Left colon (tissue), 2 donors: ENCODE measurements at regions not wholly inside any gene's neighbourhood (a gene's known extent, or its start where the extent isn't known, plus 50 kb on each side); places are given as distances from the start of the nearest gene placed in this dataset.
A peak's percentile ranks its signal among the peaks of the same experiment; 100 is the strongest.

Source experiments
- ATAC-seq: fragments of 200-7000 bp; cut with Tn5 transposase; one replicate; pipeline ENCODE4 v1.9.1; 2020; ENCODE audit warnings: mild to moderate bottlenecking, moderate library complexity
- DNase-seq, 2 donors: peaks; one replicate each; pipeline ENCODE4 v3.0.0-alpha.2; 2020
- intact Hi-C, 2 donors: fragments of 100-400 bp; cut with DNase I in 1 of 2; cut with micrococcal nuclease in 1 of 2; formaldehyde crosslinking; loops; one replicate each; pipeline versions ENCODE4 v1.11.2 to v1.14.0; 2022; cut with DNase I, micrococcal nuclease
- donor health status: DM: no; HTN: no; CAD: no.
- donor health status: DM: yes; HTN: yes; CAD: no.

DNA sequence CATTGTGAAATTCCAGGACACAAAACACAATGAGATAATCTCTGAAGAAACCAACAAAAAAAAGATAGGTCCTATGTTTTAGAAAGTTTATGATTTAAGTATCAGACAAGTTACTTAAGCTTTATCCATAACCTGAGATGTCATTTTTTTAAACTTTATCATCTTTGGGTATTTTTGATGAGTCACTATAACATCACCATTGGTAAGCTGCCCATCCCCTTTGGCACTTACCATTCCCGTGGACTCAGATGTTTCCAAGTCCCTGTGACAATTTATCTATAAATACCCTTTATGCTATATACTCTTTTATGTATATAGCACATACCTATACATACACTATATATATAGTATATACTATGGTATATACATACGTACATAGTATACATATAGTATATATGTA, 198.9 kb upstream of the GEMIN8 start:
- no peak for ATAC-seq

DNA sequence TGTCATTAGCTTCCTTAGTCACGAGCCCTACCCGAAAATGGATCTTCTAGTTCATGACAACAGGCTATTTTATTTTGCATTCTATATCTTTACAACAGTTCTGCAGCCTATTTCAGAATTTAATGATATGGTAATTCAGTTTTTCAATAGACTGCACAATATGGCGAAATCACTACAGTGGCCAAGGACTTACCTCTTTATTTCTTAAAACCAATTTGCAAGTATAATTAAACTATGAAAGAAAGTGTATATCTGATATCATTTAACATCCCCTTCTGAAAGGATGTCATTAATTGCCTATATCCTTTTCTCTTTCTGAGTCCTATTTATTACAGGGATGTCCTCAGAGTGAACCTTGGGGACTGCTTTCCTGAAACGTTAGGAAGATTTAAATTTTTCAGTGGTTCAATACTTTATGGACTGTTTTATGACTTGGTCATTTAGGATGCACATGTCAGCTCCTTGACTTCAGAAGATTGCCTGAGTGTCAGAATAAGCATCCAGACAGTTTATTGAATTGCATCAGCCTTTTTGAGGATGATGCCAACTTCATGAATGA, 190.8 kb upstream of the GEMIN8 start:
- DNase-seq, result no peak
- no peak for ATAC-seq
- intact Hi-C loops, result no loop called here

More for the DNA sequence above, 198.9 kb upstream of the GEMIN8 start:
- no peak for DNase-seq
- intact Hi-C loops, result no loop called here

DNA sequence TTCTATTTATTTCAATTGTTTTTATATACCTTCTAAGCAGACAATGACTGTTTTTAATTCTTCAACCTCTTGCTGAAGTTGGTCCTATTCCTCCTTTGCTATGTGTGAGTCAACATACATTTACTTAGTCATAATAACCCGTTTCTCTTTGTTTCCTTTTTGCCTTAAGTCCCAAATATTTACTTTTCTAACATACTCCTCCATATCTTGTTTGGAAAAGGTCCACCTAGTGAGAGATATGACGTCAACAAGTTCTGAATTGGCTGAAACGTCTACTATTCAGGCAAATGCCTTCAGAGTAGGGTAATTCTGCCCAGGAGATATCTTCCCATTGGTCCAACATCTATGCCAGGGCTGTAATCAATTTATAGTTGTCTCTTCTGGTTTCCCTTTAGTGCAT, 179.3 kb upstream of the GEMIN8 start:
- intact Hi-C loops, result no loop called here
- ATAC-seq, result no peak
- no peak for DNase-seq

DNA sequence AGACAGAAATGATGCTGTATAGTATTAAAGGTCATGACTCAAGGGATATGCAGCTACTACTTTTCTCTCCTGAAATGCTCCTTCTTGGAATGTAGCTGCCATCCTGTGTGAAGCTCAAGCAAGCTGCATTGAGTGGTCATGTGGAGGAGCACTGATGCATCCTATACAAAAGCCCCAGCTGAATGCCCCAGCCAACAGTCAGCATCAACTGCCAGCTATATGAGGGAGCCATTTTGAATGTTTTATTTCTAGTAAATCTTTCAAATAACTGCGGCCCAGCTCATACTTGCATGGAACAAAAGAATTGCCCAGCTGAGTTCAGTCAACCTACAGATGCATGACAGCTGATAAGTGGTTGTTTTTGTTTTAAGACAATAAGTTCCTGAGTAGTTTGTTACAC, 165.0 kb upstream of the GEMIN8 start:
- ATAC-seq (no peak), DNase-seq (no peak)
- intact Hi-C loops, result no loop called here

DNA sequence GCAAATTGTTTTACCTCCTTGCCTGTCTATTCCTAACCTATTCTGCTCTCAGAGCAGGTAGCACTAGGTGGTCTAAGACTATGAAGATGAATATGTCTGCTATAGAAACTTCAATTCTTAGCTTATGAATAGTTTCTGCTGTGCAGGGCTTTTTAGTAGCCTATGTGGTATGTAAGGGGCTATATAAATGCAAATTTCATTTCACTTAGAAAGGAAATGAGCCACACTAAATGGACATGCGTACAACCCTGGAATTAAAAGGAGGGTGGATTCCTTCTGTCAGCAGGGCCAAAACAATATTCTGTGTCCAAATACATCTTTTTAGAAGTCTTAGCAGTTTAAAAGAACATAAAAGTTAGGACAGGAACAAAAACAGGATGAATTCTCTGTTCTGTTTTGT, 163.9 kb upstream of the GEMIN8 start:
- DNase-seq (no peak), ATAC-seq (no peak)
- intact Hi-C loops, result no loop called here

DNA sequence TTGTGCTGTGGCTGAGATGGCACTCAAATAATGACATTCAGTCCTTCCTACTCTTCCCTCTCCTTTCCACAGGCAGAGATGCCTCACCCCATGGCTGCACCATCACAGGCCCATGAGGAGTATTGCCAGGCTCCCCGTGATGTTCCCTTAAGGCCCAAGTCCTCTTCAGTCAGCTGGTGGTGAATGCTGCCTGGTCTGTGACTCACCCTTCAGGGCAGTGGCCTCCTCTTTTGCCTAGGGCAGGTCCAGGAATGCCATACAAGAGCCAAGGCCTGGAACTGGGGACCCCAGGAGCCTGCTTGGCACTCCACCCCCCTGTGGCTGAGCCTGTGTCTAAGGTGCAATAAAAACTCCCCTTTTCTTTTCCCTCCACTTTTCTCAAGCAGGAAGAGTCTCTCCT, 144.2 kb upstream of the GEMIN8 start:
- intact Hi-C loops, result no loop called here
- DNase-seq (no peak), ATAC-seq (no peak)

DNA sequence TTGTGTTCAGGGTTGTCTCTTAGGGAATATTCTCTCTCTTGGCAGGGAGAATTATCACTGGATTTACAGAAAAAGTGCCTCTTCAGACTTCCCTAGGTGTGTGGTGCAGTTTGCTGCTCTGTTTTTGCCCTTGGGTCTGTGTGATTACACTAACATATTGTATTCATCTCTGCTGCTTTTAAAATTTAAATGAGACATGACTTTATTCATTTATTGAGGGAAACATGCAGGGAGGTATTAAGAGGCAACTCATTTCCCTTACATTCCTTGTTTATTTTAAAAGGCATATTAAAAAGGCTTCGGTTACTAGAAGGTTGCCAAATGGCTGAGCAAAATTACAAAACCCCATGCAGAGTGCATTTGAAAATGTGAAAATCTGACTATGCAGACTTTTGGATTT, 135.1 kb upstream of the GEMIN8 start:
- DNase-seq (no peak), ATAC-seq (no peak)
- intact Hi-C loops, result no loop called here

DNA sequence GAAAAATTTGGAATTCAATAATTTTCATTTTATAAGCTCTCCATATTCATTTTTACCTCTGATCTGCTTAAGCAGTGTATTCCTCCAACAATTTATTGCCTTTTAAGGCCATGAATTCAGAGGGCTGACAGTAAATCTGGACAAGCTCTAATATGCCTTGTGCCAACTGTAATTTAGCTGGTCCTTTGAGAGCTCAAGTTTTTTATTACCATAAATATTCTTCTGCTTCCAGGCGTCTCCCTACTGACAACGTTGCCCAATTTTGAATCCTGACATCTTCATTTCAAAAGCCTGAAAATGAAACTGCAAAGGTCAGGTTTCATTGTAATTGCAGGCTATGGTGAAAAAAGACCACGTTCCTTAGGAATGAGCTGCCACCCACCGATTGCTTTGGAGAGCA, 95.8 kb upstream of the GEMIN8 start:
- DNase-seq (no peak), ATAC-seq (no peak)
- intact Hi-C loops, result no loop called here

DNA sequence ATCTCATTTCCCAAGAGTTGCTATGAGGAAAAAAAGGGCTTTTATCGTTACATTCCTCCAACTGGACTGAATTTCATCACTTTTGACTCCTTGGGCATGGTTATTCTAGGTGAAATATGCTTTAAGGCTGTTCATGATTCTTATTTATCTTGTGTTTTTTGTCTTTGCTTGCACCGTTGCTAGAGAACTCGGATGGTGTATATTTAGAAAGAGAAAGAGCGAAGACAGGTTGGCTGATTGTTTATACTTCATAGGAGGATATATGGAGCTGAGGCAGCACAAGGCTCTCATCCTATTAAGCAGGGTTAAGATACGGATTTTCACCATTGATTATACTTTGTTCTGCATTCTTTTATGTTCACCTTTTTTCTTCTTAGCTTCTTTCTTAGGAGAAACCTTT, 94.9 kb upstream of the GEMIN8 start:
- DNase-seq (no peak), ATAC-seq (no peak)
- intact Hi-C loops, result no loop called here

DNA sequence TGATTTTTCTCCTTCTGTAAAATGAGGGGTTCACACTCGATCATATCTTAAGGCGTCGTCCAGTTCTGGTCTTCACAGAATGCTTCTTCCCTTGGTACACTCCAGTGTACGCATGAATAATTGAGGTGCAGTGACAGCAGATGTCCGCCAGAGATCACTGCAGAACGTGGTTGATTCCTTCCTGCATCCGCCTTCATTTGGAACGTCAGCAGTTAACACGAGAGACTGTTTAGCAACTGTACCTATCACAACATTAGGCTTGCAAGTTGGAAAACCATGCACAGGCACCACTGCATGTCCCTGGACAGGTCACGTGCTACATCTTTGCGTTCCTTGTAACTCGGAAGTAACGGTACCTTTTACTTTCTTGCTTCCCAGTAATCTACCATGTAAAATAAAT, 66.0 kb upstream of the GEMIN8 start:
- intact Hi-C loops, result no loop called here
- peak; percentile 65 for ATAC-seq
- peak in 1 of 2 donors; percentile 27 for DNase-seq

DNA sequence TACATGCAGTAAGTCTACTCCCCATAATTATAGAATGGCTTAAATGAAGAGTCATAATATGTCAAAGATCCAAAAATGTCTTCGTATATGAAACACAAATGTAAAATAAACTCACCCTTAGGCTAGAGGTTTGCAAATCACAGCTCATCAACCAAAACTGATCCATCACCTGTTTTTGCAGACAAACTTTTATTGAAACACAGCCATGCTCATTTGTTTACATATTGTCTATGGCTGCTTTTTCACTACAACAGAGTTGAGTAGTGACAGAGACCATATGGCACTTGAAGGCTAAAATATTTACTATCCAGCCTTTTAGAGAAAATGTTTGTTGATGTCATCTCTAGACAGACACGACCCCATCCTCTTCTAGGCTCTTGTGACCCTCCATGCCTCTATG, 64.5 kb upstream of the GEMIN8 start:
- intact Hi-C loops, result no loop called here
- no peak for ATAC-seq
- DNase-seq, result no peak

DNA sequence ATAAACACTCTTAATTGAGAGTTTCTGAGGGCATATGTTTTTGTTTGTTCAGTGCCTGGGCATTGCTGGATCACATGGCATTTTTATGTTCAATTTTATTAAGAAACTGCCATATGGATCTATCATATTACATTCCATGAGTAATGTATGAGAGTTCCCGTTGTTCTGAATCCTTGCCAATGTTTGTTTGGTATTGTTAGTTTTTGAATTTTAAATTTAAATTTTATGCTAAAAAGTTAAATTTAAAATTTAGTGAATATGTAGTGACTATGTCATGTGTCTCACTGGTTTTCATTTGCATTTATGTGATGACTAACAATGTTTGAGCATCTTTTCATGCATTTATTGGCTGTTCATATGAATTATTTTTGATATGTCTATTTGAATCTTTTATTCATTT, 54.8 kb upstream of the GEMIN8 start:
- intact Hi-C loops, result no loop called here
- no peak for DNase-seq
- ATAC-seq, result no peak

DNA sequence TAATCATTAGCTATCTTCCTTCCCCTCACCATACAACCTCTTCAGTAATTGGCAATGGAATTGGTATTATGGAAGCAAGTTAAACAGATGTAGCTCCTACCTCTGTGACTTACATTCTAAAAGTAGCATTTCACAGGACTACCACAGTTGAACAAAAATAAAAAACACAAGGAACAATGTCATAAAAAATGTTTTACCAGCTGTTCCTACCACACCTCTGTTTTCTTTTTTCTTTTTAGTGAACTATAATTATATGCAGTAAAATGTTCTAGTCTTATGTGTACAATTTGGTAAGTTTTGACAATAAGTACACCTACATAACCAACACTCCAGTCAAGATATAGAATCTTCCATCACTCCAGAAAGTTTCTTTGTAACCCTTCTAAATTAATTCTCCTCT, 54.1 kb upstream of the GEMIN8 start:
- peak; percentile 85 for ATAC-seq
- DNase-seq, result no peak
- intact Hi-C loops, result no loop called here

DNA sequence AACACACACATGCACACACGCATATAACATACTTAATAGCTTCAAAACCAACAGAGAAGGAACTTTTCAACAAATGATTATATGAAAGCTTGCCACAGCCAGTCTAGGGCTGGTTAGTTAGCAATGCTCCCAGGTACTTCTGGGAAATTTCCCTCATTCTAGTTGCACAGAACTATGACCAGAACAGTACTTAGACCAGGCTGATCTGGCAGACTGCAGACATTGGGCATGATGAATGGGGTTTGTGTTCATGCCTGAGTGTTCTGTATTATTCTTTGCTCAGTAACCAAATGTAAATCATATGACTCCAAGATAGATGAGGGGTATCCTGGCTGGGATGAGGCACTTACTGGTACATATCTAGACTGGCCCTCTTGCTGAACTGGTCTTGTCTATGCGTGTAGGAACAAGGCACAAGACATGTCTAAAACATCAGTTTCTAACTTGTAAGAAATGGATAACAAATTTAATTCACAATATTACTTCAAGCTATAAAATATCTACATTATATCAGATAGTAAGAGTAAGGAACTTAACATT, 50.3 kb upstream of the GEMIN8 start:
- DNase-seq, result no peak
- no peak for ATAC-seq
- intact Hi-C loops, result no loop called here
